OCI-LY3 (cell line): ENCODE measurements at regions not wholly inside any gene's neighbourhood (a gene's known extent, or its start where the extent isn't known, plus 50 kb on each side); places are given as distances from the start of the nearest gene placed in this dataset.
A peak's percentile ranks its signal among the peaks of the same experiment; 100 is the strongest.

Experiments
- H2AFZ ChIP-seq: fragments of 200-600, 300-600 bp; shearing (Covaris generic); 2 replicates; pipeline ENCODE4 v1.6.0; 2014; ENCODE audit warnings: antibody characterized with exemption, low read depth, low read length
- H3K27ac ChIP-seq: fragments of 200-600, 300-600 bp; sonication (generic); 2 replicates; pipeline ENCODE4 v1.5.1; 2014; ENCODE audit warnings: mild to moderate bottlenecking, low read length, moderate library complexity, mixed read lengths
- H3K27me3 ChIP-seq: fragments of 200-600, 300-600 bp; sonication (generic); 2 replicates; pipeline ENCODE4 v1.6.1; 2014; ENCODE audit warnings: low read depth, low read length, mixed read lengths
- H3K36me3 ChIP-seq: fragments of 200-600, 300-600 bp; sonication (generic); replicated peaks from 2 replicates; pipeline ENCODE3; 2014; ENCODE audit warnings: low read depth, low read length, mixed read lengths
- H3K4me1 ChIP-seq: fragments of 300-600, 200-600 bp; sonication (generic); 2 replicates; pipeline ENCODE4 v1.6.1; 2014; ENCODE audit warnings: low read length, mixed read lengths
- H3K4me2 ChIP-seq: fragments of 200-600, 300-600 bp; sonication (generic); 2 replicates; pipeline ENCODE4 v1.6.1; 2014; ENCODE audit warnings: low read length, mixed read lengths
- H3K4me3 ChIP-seq: fragments of 300-600, 200-600 bp; sonication (generic); 2 replicates; pipeline ENCODE4 v1.5.1; 2014; ENCODE audit warnings: antibody characterized with exemption, mild to moderate bottlenecking, low read length, moderate library complexity
- H3K79me2 ChIP-seq: fragments of 300-600, 200-600 bp; shearing (Covaris generic); 2 replicates; pipeline ENCODE4 v1.6.1; 2014; ENCODE audit warnings: mild to moderate bottlenecking, low read length, mixed read lengths
- H3K9ac ChIP-seq: fragments of 300-600, 200-600 bp; shearing (Covaris generic); 2 replicates; pipeline ENCODE4 v1.6.0; 2014; ENCODE audit warnings: mild to moderate bottlenecking, low read length, moderate library complexity
- H3K9me3 ChIP-seq: fragments of 200-600, 300-600 bp; shearing (Covaris generic); 2 replicates; pipeline ENCODE4 v1.6.1; 2014; ENCODE audit warnings: low read length, mixed read lengths; ENCODE audit not compliant: insufficient read depth
- H4K20me1 ChIP-seq: fragments of 200-600, 300-600 bp; sonication (generic); 2 replicates; pipeline ENCODE4 v1.6.1; 2016; ENCODE audit warnings: low read length, mixed read lengths; ENCODE audit not compliant: insufficient read depth
- EZH2phosphoT487 ChIP-seq: fragments of 200-600 bp; shearing (Covaris generic); IDR thresholded peaks from 2 replicates; pipeline ENCODE4 v1.6.1; 2018; ENCODE audit warnings: antibody characterized with exemption, mixed run types, low read depth
- TF ChIP-seq, protein P1 (sequence below): fragments of 200-600, 300-600 bp; sonication (generic); IDR thresholded peaks from 2 replicates; pipeline ENCODE4 v1.5.1; 2014; ENCODE audit warnings: antibody characterized with exemption, low read length, low read depth

DNA sequence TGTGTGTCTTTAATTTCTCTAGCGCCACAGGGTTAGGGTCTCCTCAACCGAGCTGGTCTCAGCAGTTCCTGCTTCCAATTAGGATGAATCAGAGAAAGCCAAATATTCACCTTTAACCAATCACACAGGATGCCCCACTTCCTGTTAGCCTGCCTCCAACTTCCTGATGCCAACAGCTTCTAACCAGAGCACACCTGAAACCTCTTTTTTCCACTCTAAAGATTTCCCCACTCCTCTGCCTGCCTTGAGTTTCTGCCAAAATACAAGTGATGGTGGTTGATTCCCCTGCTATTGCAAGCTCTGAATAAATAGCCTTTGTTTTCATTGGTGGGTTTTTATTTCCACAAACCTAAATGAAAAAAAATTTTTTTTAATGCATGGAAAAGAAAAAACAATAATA is 144.7 kb upstream of the UST start:
- Histone ChIP-seq H3K27me3 (no peaks in the 10 kb centered on the region), H3K4me2 (no peak overlapping the region), H3K79me2 (no peaks in the 10 kb centered on the region), H3K27ac (no peak overlapping the region), H2AFZ (no peak overlapping the region), H3K9ac (no peak overlapping the region), H3K4me1 (no peaks in the 10 kb centered on the region), H3K9me3 (no peaks in the 10 kb centered on the region), H3K36me3 (no peaks in the 10 kb centered on the region), H4K20me1 (no peaks in the 10 kb centered on the region), H3K4me3 (no peak overlapping the region)
- TF ChIP-seq EZH2phosphoT487 = no peak
- TF ChIP-seq, protein P1, sequence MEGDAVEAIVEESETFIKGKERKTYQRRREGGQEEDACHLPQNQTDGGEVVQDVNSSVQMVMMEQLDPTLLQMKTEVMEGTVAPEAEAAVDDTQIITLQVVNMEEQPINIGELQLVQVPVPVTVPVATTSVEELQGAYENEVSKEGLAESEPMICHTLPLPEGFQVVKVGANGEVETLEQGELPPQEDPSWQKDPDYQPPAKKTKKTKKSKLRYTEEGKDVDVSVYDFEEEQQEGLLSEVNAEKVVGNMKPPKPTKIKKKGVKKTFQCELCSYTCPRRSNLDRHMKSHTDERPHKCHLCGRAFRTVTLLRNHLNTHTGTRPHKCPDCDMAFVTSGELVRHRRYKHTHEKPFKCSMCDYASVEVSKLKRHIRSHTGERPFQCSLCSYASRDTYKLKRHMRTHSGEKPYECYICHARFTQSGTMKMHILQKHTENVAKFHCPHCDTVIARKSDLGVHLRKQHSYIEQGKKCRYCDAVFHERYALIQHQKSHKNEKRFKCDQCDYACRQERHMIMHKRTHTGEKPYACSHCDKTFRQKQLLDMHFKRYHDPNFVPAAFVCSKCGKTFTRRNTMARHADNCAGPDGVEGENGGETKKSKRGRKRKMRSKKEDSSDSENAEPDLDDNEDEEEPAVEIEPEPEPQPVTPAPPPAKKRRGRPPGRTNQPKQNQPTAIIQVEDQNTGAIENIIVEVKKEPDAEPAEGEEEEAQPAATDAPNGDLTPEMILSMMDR = no peak

DNA sequence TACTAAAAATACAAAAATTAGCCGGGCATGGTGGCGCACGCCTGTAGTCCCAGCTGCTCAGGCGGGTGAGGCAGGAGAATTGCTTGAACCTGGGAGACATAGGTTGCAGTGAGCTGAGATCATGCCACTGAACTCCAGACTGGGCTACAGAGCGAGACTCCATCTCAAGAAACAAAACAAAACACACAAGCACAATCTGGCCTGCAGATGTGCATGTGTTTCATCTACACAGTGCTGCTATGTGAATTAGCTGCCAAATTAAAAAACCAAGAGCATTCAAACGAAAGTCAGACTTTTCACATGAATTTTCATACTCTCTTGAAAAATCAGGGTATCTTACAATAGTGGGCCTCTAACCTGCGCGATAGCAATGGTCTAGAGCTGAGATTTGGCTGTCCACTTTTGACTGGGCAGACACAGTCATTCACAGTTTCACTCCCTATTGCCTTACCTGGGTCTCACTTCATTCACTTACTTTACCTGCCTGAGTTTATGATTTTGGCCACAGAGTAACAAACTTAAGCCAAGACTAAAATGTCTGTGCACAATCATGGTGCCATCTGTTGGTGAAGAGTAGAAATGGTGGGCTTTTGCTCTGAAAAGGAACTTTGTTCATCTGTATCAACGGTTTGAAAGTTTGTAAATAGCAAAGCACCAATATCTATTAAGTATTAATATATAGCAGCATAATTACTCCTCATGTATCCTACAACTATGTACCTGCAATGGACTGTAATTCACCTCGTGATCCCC is 138.5 kb upstream of the UST start:
- H3K27ac ChIP-seq = no peak overlapping the region
- H3K4me3 ChIP-seq = no peak overlapping the region
- H3K27me3 ChIP-seq = no peaks in the 10 kb centered on the region
- H2AFZ ChIP-seq = no peak overlapping the region
- no peak overlapping the region for H3K4me2 ChIP-seq
- H4K20me1 ChIP-seq = no peaks in the 10 kb centered on the region
- H3K9ac ChIP-seq = no peak overlapping the region
- no peaks in the 10 kb centered on the region for H3K4me1 ChIP-seq
- H3K36me3 ChIP-seq = no peaks in the 10 kb centered on the region
- TF ChIP-seq EZH2phosphoT487 = no peak
- TF ChIP-seq, protein P1 = peak; percentile 51
- no peaks in the 10 kb centered on the region for H3K79me2 ChIP-seq
- no peaks in the 10 kb centered on the region for H3K9me3 ChIP-seq

DNA sequence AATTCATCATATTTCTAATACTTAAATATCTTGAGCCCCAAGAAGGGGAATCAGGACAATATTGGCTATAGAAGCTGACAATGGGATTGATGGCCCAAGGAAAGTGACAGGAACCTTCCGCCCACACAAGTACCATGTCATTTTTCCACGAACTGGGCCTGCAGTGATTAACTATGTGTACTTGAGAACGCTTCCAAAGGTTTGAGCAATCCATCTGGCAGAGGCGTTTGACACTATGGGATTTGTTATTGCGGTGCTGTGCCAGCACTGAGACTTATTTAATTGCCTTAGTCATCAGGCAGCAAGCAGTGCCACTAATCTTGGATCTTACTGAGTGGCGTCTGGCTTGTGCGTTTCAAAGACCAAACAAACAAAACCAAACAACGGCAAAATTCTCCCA is 135.6 kb upstream of the UST start:
- Histone ChIP-seq H3K27ac (no peak overlapping the region), H3K9me3 (no peaks in the 10 kb centered on the region), H4K20me1 (no peaks in the 10 kb centered on the region), H3K36me3 (no peaks in the 10 kb centered on the region), H3K9ac (no peak overlapping the region), H3K4me2 (no peak overlapping the region), H3K79me2 (no peaks in the 10 kb centered on the region), H2AFZ (no peak overlapping the region), H3K4me1 (no peaks in the 10 kb centered on the region), H3K27me3 (no peaks in the 10 kb centered on the region), H3K4me3 (no peak overlapping the region)
- TF ChIP-seq, protein P1 = no peak
- TF ChIP-seq EZH2phosphoT487 = no peak

DNA sequence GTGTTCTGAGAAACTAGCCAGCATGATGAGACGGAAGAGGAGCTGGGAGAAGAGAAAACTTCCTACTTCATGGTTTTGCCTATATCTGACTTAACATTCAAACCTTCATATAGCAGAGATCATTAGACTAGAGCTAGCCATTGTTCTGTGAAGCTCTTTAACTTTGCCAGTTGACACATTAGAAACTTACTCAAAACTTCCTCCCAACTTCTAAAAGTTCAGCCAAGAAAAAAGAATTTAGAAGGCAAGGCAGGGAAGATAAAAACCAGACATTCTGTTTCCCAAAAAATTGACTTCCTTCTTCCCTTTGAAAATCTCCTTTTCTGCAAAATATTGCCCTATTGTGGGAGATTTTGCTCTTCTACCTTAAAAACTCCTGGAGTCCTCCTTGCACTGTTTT is 134.8 kb upstream of the UST start:
- TF ChIP-seq, protein P1 = no peak
- TF ChIP-seq EZH2phosphoT487 = no peak

More for the DNA sequence above, 134.8 kb upstream of the UST start:
- Histone ChIP-seq H3K79me2 (no peaks in the 10 kb centered on the region), H3K27me3 (no peaks in the 10 kb centered on the region), H3K27ac (no peak overlapping the region), H3K36me3 (no peaks in the 10 kb centered on the region), H2AFZ (no peak overlapping the region), H3K9ac (no peak overlapping the region), H4K20me1 (no peaks in the 10 kb centered on the region), H3K4me3 (no peak overlapping the region), H3K9me3 (no peaks in the 10 kb centered on the region), H3K4me2 (no peak overlapping the region), H3K4me1 (no peaks in the 10 kb centered on the region)
